Stimulated activated CD4-positive, alpha-beta T cell treated with anti-CD3 and anti-CD28 coated beads, Interleukin-2, amount 100 ng/mL, for 24 hours (primary cell): ENCODE measurements at regions not wholly inside any gene's neighbourhood (a gene's known extent, or its start where the extent isn't known, plus 50 kb on each side); places are given as distances from the start of the nearest gene placed in this dataset.
"Not testable (repeated sequence)": the region's sequence is repeated elsewhere in the genome, so short reads cannot be mapped to it uniquely, and the experiment has no call there.

Source experiments
- DNase-seq, 2 donors: peaks; one replicate each; pipeline ENCODE4 v3.0.0-alpha.2; 2020

DNA sequence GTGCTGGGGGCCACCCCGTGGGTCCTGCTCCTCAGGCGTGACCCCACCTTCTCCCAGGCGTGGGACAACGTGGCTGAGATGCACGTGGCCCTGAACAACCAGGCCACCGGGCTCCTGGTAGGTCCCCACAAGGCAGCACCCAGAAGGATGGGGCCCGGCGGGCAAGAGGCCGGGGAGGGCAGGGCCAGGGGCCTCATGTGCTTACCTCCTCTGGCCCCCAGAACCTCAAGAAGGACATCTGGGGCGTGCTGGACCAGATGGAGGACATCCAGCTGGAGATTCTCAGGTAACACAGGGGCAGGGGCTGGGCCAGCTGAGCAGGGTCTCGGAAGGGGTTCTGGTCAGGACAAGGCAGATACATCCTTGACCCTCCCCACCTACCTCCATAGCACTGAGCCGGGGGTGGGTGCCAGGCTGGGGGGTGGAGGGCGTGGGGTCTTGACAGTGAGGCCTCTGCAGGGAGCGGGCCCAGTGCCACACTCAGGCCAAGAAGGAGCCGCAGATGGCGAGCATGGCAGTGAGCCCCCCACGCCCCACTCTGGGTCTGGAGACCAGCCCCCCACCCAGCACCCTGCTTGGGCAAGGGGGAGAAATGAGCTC lies 186.3 kb downstream of the IGLL1 start:
- DNase-seq: no peak

DNA sequence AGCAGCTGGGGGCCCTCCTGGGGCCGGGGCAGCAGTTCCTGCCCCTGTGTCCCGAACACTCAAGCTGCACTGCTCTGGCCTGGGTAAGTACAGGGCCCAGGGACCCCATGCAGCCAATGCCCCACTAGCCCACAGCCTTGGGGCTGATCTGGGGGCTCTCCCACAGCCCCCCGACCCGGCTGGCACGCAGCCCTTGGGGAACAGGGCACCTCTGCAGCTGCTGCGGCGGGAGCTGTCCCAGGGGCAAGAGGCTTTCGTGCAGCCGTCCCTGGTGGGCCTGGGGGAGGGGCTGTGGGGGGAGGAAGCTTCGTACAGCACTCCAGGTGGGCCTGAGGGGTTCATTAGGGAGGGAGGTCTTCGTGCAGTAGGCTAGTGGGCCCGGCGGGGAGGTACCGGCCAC lies 186.9 kb downstream of the IGLL1 start:
- not testable (repeated sequence) for DNase-seq

DNA sequence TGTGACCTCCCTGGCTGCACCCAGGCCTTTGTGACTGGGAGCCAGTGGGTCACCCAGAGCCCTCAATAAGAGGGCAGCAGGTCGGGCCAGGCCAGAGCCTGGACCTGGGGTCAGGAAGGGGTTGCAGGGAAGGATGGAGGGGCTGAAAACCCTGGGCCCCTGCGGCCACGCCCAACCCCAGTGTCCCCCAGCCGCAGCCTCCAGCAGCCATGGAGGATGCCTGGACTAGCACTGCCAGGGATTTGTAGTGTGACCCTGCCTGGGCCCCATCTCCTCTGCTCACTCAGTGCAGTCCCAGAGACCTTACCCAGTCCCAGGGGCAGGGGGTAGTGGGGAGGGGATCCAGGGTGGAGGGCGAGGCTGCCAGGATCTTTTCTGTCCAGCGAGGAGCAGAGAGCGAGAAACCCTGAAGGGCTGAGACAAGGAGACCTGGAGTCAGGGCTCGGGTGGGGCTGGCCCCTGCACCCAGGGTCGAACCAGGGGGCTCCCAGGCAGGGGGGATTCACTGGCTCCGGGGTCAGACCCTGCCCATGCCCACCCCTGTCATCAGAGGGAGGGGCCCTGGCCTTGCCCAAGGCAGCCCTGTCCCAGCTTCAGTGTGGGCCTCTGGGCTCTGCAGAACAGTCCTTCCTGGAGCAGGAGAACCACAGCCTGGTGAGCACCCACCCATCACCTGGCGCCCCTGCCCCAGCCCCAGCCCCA lies 187.5 kb downstream of the IGLL1 start:
- DNase-seq: no peak

GRCh38 chr22:23391022-23391421 lies 189.1 kb downstream of the IGLL1 start:
- no peak for DNase-seq

GRCh38 chr22:23389271-23390071 lies 190.6 kb downstream of the IGLL1 start:
- DNase-seq: no peak

GRCh38 chr22:23388517-23388890 lies 191.6 kb downstream of the IGLL1 start:
- DNase-seq: no peak

GRCh38 chr22:23387827-23388516 lies 192.1 kb downstream of the IGLL1 start:
- DNase-seq: no peak

DNA sequence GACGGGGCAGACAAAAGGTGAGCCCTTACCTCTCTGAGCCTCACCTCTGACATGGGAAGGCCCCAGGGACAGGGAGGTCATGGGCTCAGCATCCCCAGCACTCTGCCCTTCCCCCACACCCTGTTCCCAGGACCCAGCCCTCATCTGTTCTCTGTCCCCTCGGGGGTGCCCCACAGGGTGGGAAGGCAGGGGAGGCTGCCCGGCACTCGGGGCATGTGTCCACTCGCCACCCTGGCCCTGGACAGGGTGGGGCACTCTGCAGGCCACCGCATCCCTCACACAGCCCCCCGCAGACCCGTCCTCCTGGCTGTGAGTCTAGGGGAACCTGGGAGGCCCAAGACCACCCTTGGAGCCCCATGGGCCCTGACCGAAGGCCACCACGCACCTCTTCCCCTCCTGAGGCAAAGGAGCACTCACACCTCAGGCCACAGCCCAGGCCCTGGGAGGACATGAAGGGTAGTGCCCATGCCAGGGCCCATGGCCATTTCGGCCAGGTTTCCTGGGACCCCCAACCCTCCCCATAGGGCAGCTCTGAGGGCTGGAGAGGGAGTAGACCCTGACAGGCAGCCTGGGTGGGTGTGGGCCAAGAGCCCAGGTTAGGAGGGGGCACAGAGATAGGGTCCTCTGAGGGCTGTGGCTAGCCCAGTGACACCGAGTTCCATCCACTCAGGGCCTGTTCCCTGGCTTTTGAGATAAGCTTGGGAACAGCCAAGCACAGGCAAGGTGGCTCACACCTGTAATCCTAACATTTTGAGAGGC lies 193.1 kb downstream of the IGLL1 start:
- no peak for DNase-seq

- peak; percentile 89 to 90 for DNase-seq
Measured at GRCh38 chr22:23385678-23386631, 194.1 kb downstream of the IGLL1 start.

DNA sequence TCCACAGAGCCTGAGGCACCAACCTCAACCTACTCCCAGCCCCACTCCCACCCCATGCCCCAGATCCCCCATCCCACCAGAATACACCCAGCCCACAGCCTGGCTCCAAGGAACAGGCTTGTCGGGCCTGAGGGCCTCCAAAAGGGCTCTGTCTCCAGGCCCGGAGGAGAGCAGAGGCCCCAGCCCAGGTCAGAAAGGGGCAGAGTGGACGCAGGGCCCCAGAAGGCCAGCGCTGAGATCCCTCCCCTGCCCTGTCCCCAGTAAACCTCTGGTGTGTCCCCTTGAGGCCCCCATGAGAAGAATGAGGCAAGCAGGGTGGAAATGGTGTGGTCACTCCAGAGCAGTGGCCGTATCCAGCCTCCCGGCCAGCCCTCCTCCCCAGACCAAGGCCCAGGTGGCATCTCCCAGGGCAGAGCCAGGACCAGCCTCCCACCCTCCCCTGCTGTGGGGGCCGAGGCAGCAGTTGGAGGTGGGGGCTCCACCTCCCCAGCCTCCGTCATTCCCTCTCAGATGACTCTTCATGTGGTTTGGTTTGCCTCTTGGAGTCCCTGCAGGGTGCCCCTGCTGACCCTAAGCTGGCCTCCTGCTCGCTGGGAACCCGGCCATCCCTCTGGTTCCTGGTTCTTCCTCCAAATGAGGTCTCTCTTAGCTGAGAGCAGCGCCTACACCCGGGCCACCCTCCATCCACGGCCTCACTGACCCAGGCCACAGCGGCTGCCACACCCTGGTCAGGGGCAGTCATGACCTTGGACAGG lies 195.0 kb downstream of the IGLL1 start:
- no peak for DNase-seq

GRCh38 chr22:23384431-23384830 lies 195.7 kb downstream of the IGLL1 start:
- no peak for DNase-seq

- DNase-seq: no peak
Measured at GRCh38 chr22:23383491-23384361, 196.4 kb downstream of the IGLL1 start.

GRCh38 chr22:23382428-23383218 lies 197.5 kb downstream of the IGLL1 start:
- no peak for DNase-seq

- no peak for DNase-seq
Measured at GRCh38 chr22:23381661-23382427, 198.2 kb downstream of the IGLL1 start.

- no peak for DNase-seq
Measured at GRCh38 chr22:23380911-23381310, 199.2 kb downstream of the IGLL1 start.

- DNase-seq: no peak
Measured at GRCh38 chr22:23380230-23380573, 199.9 kb downstream of the IGLL1 start.

- not testable (repeated sequence) for DNase-seq
Measured at GRCh38 chr22:23379540-23380229, 199.4 kb downstream of the BCR start.
